ENCODE measurements at regions not wholly inside any gene's neighbourhood (a gene's known extent, or its start where the extent isn't known, plus 50 kb on each side); places are given as distances from the start of the nearest gene placed in this dataset.

- no peak for TF ChIP-seq POLR2AphosphoS5 (IDR thresholded peaks at IDR 0.05; ENCODE audit: low read depth, low read length)
- no peak for TF ChIP-seq POLR2A (IDR thresholded peaks at IDR 0.05; ENCODE audit: low read depth, low read length)
- no peak for TF ChIP-seq SPI1 (IDR thresholded peaks at IDR 0.05; ENCODE audit: low read depth, low read length)
- TF ChIP-seq POU2F2 (IDR thresholded peaks at IDR 0.05; ENCODE audit: low read depth, low read length), result no peak
- no peak for TF ChIP-seq TAF1 (IDR thresholded peaks at IDR 0.05; ENCODE audit: low read depth, low read length)
- no peak for TF ChIP-seq PAX5 (IDR thresholded peaks at IDR 0.05; ENCODE audit: insufficient read depth, low read length, severe bottlenecking)
Observed at GRCh38 chr12:45559537-45559936, 170.0 kb upstream of the ARID2 start.

Data from GM12891 (cell line).